Stimulated activated CD4-positive, alpha-beta T cell treated with anti-CD3 and anti-CD28 coated beads, Interleukin-1b, Interleukin-23, amount 100 ng/mL, for 1 hour (primary cell): ENCODE measurements at regions not wholly inside any gene's neighbourhood (a gene's known extent, or its start where the extent isn't known, plus 50 kb on each side); places are given as distances from the start of the nearest gene placed in this dataset.

Experiments used
- DNase-seq, 2 donors: peaks; one replicate each; pipeline ENCODE4 v3.0.0-alpha.2; 2020; ENCODE audit warnings: low read depth in 2 of 2

- DNase-seq: no peak
These were observed 173.8 kb downstream of the RPLP1 start for GRCh38 chr15:69626095-69627066.

- no peak for DNase-seq
These were observed 175.0 kb downstream of the RPLP1 start for GRCh38 chr15:69627548-69628158.

GRCh38 chr15:69628256-69629093 lies 175.9 kb downstream of the RPLP1 start:
- DNase-seq: no peak

- no peak for DNase-seq
These were observed 177.1 kb downstream of the RPLP1 start for GRCh38 chr15:69629631-69630161.

- DNase-seq: no peak
These were observed 178.4 kb downstream of the RPLP1 start for GRCh38 chr15:69631005-69631404.

GRCh38 chr15:69631978-69632377 lies 179.4 kb downstream of the RPLP1 start:
- no peak for DNase-seq

- DNase-seq: no peak
These were observed 182.2 kb downstream of the RPLP1 start for GRCh38 chr15:69634860-69635259.

- no peak for DNase-seq
These were observed 183.7 kb downstream of the RPLP1 start for GRCh38 chr15:69636169-69636915.

- no peak for DNase-seq
These were observed 185.2 kb downstream of the RPLP1 start for GRCh38 chr15:69637818-69638217.

- no peak for DNase-seq
These were observed 190.9 kb downstream of the RPLP1 start for GRCh38 chr15:69643476-69643875.

- DNase-seq: no peak
These were observed 191.4 kb downstream of the RPLP1 start for GRCh38 chr15:69643971-69644370.

GRCh38 chr15:69644876-69645275 lies 192.3 kb downstream of the RPLP1 start:
- DNase-seq: no peak

GRCh38 chr15:69647142-69647513 lies 194.5 kb downstream of the RPLP1 start:
- DNase-seq: no peak

- no peak for DNase-seq
These were observed 195.6 kb downstream of the RPLP1 start for GRCh38 chr15:69648212-69648611.

GRCh38 chr15:69648775-69649735 lies 196.4 kb downstream of the RPLP1 start:
- DNase-seq: no peak

GRCh38 chr15:69652293-69652692 lies 199.7 kb downstream of the RPLP1 start:
- DNase-seq: no peak

GRCh38 chr15:69652751-69653305 lies 200.2 kb downstream of the RPLP1 start:
- no peak for DNase-seq

- no peak for DNase-seq
These were observed 200.7 kb downstream of the RPLP1 start for GRCh38 chr15:69653306-69653705.

GRCh38 chr15:69653846-69654245 lies 201.2 kb downstream of the RPLP1 start:
- no peak for DNase-seq
